ENCODE measurements at regions not wholly inside any gene's neighbourhood (a gene's known extent, or its start where the extent isn't known, plus 50 kb on each side); places are given as distances from the start of the nearest gene placed in this dataset.

DNA sequence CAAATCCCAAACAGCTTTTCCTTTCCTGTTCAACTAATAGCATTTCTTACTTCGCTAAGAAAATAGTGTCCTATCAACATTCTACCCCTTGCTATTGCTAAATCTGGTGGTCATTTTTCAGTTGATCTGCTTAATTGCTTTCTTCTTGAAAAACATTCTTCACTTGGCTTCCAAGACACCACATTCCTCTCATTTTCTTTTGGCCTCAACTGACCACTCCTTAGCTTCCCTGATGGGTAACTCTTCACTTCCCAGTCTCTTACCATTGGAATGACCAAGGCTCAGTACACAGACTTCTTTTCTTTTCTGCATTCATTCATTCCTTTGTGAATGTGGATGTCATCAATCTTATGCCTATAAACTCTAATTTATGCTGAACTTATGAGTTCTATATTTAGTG, 230.8 kb upstream of the CDH2 start:
- Histone ChIP-seq H3K27ac (no peak overlapping the region), H3K27me3 (no peaks in the 10 kb centered on the region), H3K36me3 (replicated peaks; ENCODE audit: insufficient read depth, low read depth) (no peaks in the 10 kb centered on the region), H3K4me2 (no peak overlapping the region), H3K4me1 (ENCODE audit: insufficient read depth) (no peaks in the 10 kb centered on the region), H3K79me2 (no peaks in the 10 kb centered on the region), H4K20me1 (ENCODE audit: insufficient read depth, poor library complexity, severe bottlenecking) (no peaks in the 10 kb centered on the region), H3K9me2 (replicated peaks; ENCODE audit: insufficient read depth) (no peaks in the 10 kb centered on the region), H3K4me3 (no peak overlapping the region), H3K9me3 (ENCODE audit: low read depth) (no peaks in the 10 kb centered on the region), H2AFZ (no peak overlapping the region)
- 86% methylated on average over 1 of the region's 1 CpG for WGBS (ENCODE audit: low lambda C conversion rate, missing lambda C conversion rate)
- no peak for TF ChIP-seq EZH2 (IDR thresholded peaks at IDR 0.05; ENCODE audit: borderline replicate concordance)
- TF ChIP-seq, protein P1, sequence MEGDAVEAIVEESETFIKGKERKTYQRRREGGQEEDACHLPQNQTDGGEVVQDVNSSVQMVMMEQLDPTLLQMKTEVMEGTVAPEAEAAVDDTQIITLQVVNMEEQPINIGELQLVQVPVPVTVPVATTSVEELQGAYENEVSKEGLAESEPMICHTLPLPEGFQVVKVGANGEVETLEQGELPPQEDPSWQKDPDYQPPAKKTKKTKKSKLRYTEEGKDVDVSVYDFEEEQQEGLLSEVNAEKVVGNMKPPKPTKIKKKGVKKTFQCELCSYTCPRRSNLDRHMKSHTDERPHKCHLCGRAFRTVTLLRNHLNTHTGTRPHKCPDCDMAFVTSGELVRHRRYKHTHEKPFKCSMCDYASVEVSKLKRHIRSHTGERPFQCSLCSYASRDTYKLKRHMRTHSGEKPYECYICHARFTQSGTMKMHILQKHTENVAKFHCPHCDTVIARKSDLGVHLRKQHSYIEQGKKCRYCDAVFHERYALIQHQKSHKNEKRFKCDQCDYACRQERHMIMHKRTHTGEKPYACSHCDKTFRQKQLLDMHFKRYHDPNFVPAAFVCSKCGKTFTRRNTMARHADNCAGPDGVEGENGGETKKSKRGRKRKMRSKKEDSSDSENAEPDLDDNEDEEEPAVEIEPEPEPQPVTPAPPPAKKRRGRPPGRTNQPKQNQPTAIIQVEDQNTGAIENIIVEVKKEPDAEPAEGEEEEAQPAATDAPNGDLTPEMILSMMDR (IDR thresholded peaks at IDR 0.05; ENCODE audit: poor library complexity), result no peak
- no peak for TF ChIP-seq EZH2phosphoT487 (IDR thresholded peaks at IDR 0.05; ENCODE audit: low read depth, severe bottlenecking, unreplicated experiment)
- no peak for DNase-seq (ENCODE audit: low spot score)

DNA sequence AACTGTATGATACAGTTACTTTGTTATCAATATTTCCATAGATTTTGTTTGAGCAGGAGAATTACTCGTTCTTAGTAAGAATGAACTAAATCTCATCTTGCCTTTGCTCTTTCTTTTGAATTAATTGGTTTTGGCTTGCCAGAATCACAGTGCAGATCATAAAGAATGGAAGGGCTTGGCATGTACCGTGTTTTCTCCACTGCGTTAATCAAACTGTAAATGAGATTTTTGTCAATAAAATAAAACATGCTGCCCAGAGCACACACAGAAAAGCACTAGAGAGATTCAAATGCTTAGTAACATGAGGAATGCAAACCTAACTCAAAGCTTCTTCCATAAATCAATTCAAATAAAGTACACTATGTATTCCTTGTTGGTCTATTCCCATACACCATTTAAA, 229.6 kb upstream of the CDH2 start:
- Histone ChIP-seq H3K9me3 (ENCODE audit: low read depth) (no peaks in the 10 kb centered on the region), H3K4me2 (no peak overlapping the region), H3K4me3 (no peak overlapping the region), H3K27ac (no peak overlapping the region), H4K20me1 (ENCODE audit: insufficient read depth, poor library complexity, severe bottlenecking) (no peaks in the 10 kb centered on the region), H2AFZ (no peak overlapping the region), H3K9me2 (replicated peaks; ENCODE audit: insufficient read depth) (no peaks in the 10 kb centered on the region), H3K27me3 (no peaks in the 10 kb centered on the region), H3K4me1 (ENCODE audit: insufficient read depth) (no peaks in the 10 kb centered on the region), H3K36me3 (replicated peaks; ENCODE audit: insufficient read depth, low read depth) (no peaks in the 10 kb centered on the region), H3K79me2 (no peaks in the 10 kb centered on the region)
- TF ChIP-seq, protein P1 (IDR thresholded peaks at IDR 0.05; ENCODE audit: poor library complexity), result no peak
- TF ChIP-seq EZH2phosphoT487 (IDR thresholded peaks at IDR 0.05; ENCODE audit: low read depth, severe bottlenecking, unreplicated experiment) (no peak), EZH2 (IDR thresholded peaks at IDR 0.05; ENCODE audit: borderline replicate concordance) (no peak)
- WGBS (ENCODE audit: low lambda C conversion rate, missing lambda C conversion rate), result 60% methylated on average over 3 of the region's 3 CpGs
- no peak for DNase-seq (ENCODE audit: low spot score)

DNA sequence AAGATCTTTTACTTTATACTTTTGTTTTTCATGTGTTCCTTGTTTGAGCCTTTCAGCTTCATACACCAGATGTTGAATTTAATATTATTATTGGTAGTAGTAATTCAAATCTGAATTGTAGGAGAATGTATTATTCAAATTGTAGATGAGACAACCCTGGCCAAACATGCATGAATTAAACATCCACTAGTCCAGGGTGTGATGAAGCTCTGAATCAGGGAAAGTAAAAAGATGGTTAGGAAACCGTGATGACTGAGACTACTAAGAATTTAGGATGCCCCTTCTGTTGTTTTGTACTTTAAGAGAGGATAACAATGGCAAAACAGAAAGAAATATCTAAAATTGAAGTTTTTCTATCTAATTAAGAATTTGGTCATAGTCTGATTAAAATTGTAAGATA, 227.8 kb upstream of the CDH2 start:
- H3K79me2 ChIP-seq, result no peaks in the 10 kb centered on the region
- no peaks in the 10 kb centered on the region for H3K9me3 ChIP-seq (ENCODE audit: low read depth)
- no peaks in the 10 kb centered on the region for H4K20me1 ChIP-seq (ENCODE audit: insufficient read depth, poor library complexity, severe bottlenecking)
- no peak overlapping the region for H3K4me2 ChIP-seq
- H3K4me1 ChIP-seq (ENCODE audit: insufficient read depth), result no peaks in the 10 kb centered on the region
- whole genome bisulfite sequencing (ENCODE audit: low lambda C conversion rate, missing lambda C conversion rate), result 79% methylated on average over 1 of the region's 1 CpG
- TF ChIP-seq, protein P1 (IDR thresholded peaks at IDR 0.05; ENCODE audit: poor library complexity), result no peak
- TF ChIP-seq EZH2 (IDR thresholded peaks at IDR 0.05; ENCODE audit: borderline replicate concordance), result no peak
- TF ChIP-seq EZH2phosphoT487 (IDR thresholded peaks at IDR 0.05; ENCODE audit: low read depth, severe bottlenecking, unreplicated experiment), result no peak
- no peak overlapping the region for H3K4me3 ChIP-seq
- H3K27ac ChIP-seq, result no peak overlapping the region
- no peak for DNase-seq (ENCODE audit: low spot score)
- no peaks in the 10 kb centered on the region for H3K27me3 ChIP-seq
- H3K36me3 ChIP-seq (replicated peaks; ENCODE audit: insufficient read depth, low read depth), result no peaks in the 10 kb centered on the region
- H2AFZ ChIP-seq, result no peak overlapping the region
- H3K9me2 ChIP-seq (replicated peaks; ENCODE audit: insufficient read depth), result no peaks in the 10 kb centered on the region

Measured in hepatocyte (in vitro differentiated cells).